Epithelial cell of esophagus (primary cell): ENCODE measurements at regions not wholly inside any gene's neighbourhood (a gene's known extent, or its start where the extent isn't known, plus 50 kb on each side); places are given as distances from the start of the nearest gene placed in this dataset.

Experiments used
- DNase-seq: peaks from one replicate; pipeline ENCODE4 v3.0.0; 2010; ENCODE audit warnings: low read depth
- H3K4me3 ChIP-seq: 2 replicates; pipeline ENCODE4 v1.5.1; 2011; ENCODE audit warnings: mild to moderate bottlenecking, low read length, control low read depth
- TF ChIP-seq, protein P1 (sequence below): IDR thresholded peaks from 2 replicates; pipeline ENCODE4 v1.5.1; 2011; ENCODE audit warnings: low read depth, mild to moderate bottlenecking, low read length, control low read depth, inconsistent platforms; ENCODE audit not compliant: insufficient read depth; ENCODE audit errors: missing control alignments

DNA sequence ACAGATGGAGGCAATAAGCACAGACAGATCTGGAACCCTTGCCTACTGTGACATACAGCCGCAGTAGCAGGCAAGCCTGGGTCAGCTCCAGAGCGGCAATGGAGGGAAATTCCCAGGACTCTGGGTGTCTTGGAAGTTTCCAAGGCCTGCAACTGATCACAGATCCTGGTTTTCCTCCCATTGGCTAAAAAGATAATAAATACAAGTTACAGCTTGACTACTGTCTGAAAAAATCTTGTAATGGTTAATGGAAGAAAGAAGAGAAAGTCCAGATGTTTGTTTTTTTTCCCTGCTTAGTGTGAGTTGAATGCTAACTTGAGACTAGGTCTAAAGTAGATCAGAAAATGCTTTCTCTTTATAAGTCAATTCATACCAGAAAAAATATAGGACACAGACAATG lies 307.6 kb downstream of the ALDH8A1 start:
- TF ChIP-seq, protein P1, sequence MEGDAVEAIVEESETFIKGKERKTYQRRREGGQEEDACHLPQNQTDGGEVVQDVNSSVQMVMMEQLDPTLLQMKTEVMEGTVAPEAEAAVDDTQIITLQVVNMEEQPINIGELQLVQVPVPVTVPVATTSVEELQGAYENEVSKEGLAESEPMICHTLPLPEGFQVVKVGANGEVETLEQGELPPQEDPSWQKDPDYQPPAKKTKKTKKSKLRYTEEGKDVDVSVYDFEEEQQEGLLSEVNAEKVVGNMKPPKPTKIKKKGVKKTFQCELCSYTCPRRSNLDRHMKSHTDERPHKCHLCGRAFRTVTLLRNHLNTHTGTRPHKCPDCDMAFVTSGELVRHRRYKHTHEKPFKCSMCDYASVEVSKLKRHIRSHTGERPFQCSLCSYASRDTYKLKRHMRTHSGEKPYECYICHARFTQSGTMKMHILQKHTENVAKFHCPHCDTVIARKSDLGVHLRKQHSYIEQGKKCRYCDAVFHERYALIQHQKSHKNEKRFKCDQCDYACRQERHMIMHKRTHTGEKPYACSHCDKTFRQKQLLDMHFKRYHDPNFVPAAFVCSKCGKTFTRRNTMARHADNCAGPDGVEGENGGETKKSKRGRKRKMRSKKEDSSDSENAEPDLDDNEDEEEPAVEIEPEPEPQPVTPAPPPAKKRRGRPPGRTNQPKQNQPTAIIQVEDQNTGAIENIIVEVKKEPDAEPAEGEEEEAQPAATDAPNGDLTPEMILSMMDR = no peak
- DNase-seq = peak; percentile 19
- H3K4me3 ChIP-seq = no peak overlapping the region

DNA sequence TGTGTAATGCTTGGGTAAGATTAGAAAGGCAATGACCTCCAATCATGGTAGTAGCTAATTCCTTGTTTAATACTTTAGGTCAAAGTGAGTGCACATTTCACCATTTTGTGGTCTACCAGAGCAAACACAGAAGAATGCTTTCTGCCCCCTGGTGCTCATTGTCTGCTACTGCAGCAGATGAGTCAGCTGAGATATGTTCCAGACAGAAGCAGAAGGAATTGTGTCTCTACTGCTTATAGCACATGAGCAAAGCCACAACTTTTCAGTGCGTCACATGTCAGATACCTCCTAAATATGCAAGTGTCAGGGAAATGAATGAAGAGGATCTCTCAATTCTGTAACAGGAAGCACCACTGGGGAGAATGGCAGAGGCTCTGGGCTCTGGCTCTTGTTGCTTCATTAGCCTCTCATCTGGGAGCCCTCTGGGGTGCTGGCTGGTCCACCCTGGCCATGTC lies 308.9 kb downstream of the ALDH8A1 start:
- no peak overlapping the region for H3K4me3 ChIP-seq
- TF ChIP-seq, protein P1 = peak; percentile 100
- peak; percentile 89 for DNase-seq

GRCh38 chr6:134640229-134640628 lies 309.7 kb downstream of the ALDH8A1 start:
- no peak for DNase-seq
- TF ChIP-seq, protein P1 = no peak
- no peak overlapping the region for H3K4me3 ChIP-seq

- TF ChIP-seq, protein P1 = no peak
- DNase-seq = no peak
- no peak overlapping the region for H3K4me3 ChIP-seq
Observed at GRCh38 chr6:134637847-134638437, 312.0 kb downstream of the ALDH8A1 start.

DNA sequence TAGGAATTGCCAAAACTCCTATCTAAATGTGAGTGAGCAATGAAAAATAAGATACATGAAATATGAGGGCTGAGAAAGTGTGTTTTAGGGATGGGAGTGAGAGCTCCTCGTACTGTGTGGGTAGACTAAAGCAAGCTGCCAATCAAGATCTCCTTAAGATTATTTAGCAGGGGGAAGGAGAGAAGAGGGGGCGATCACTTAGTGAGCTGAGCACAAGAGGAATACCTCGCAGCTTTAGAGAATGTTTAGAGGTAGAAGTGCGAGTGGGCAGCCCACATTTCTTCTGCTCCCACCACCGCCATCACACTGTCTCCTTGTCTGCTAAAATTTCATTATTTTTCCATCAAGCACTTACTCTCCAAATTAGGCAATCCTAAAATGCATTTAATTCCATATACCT lies 312.6 kb downstream of the ALDH8A1 start:
- H3K4me3 ChIP-seq = no peak overlapping the region
- TF ChIP-seq, protein P1 = no peak
- DNase-seq = no peak

- TF ChIP-seq, protein P1 = no peak
- H3K4me3 ChIP-seq = no peak overlapping the region
- peak; percentile 11 for DNase-seq
Observed at GRCh38 chr6:134636186-134636799, 313.6 kb downstream of the ALDH8A1 start.

DNA sequence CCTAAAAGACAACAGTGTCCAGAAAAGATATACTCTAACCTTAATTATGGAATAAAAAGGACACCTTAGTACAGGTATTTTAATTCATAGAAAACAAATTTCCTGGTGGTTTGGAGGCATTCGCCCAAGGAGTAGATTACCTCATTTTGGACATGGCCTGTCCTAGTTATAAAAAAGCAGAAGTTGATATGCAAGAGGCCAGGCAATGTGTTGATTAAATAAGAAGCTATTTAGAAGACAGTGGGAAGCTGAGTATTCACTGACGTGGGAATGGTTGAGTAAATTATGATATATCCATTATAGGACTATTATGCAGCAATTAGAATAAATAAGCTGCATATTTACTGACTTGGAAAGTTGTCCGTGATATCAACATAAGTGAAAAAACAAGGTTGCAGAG lies 314.9 kb downstream of the ALDH8A1 start:
- no peak overlapping the region for H3K4me3 ChIP-seq
- no peak for DNase-seq
- TF ChIP-seq, protein P1 = no peak
